HG03457 (cell line): ENCODE measurements at regions not wholly inside any gene's neighbourhood (a gene's known extent, or its start where the extent isn't known, plus 50 kb on each side); places are given as distances from the start of the nearest gene placed in this dataset.
A peak's percentile ranks its signal among the peaks of the same experiment; 100 is the strongest.

ENCODE experiments used
- ATAC-seq: cut with Tn5 transposase; IDR thresholded peaks from one replicate; pipeline ENCODE4 v1.9.1; 2021; ENCODE audit warnings: moderate number of reproducible peaks; ENCODE audit not compliant: unreplicated experiment

GRCh38 chr18:66150650-66151049, 399.8 kb downstream of the CDH7 start:
- peak; percentile 76 for ATAC-seq

- ATAC-seq: no peak
Observed at GRCh38 chr18:66143029-66143428, 392.2 kb downstream of the CDH7 start.

GRCh38 chr18:66141716-66142115, 390.9 kb downstream of the CDH7 start:
- no peak for ATAC-seq

- ATAC-seq: no peak
Observed at GRCh38 chr18:66138642-66139041, 387.8 kb downstream of the CDH7 start.

- ATAC-seq: no peak
Observed at GRCh38 chr18:66136039-66136438, 385.2 kb downstream of the CDH7 start.

GRCh38 chr18:66129248-66129647, 378.4 kb downstream of the CDH7 start:
- ATAC-seq: no peak

- no peak for ATAC-seq
Observed at GRCh38 chr18:66126266-66126665, 375.5 kb downstream of the CDH7 start.

GRCh38 chr18:66124394-66124793, 373.6 kb downstream of the CDH7 start:
- no peak for ATAC-seq

GRCh38 chr18:66119347-66119746, 368.5 kb downstream of the CDH7 start:
- no peak for ATAC-seq

GRCh38 chr18:66111018-66111417, 360.2 kb downstream of the CDH7 start:
- ATAC-seq: no peak

GRCh38 chr18:66110607-66111006, 359.8 kb downstream of the CDH7 start:
- ATAC-seq: no peak

GRCh38 chr18:66109981-66110380, 359.2 kb downstream of the CDH7 start:
- no peak for ATAC-seq

- ATAC-seq: no peak
Observed at GRCh38 chr18:66107546-66107945, 356.7 kb downstream of the CDH7 start.

GRCh38 chr18:66105016-66105415, 354.2 kb downstream of the CDH7 start:
- no peak for ATAC-seq

- no peak for ATAC-seq
Observed at GRCh38 chr18:66103550-66103949, 352.7 kb downstream of the CDH7 start.

GRCh38 chr18:66083078-66083477, 332.3 kb downstream of the CDH7 start:
- ATAC-seq: no peak

- no peak for ATAC-seq
Observed at GRCh38 chr18:66078925-66079800, 328.4 kb downstream of the CDH7 start.

GRCh38 chr18:66077066-66077465, 326.3 kb downstream of the CDH7 start:
- no peak for ATAC-seq

GRCh38 chr18:66066191-66066590, 315.4 kb downstream of the CDH7 start:
- ATAC-seq: no peak

- no peak for ATAC-seq
Observed at GRCh38 chr18:66048406-66048805, 297.6 kb downstream of the CDH7 start.

GRCh38 chr18:66046032-66046602, 295.3 kb downstream of the CDH7 start:
- ATAC-seq: peak; percentile 86

GRCh38 chr18:66043009-66043408, 292.2 kb downstream of the CDH7 start:
- no peak for ATAC-seq
